GM19438 (cell line): ENCODE measurements at regions not wholly inside any gene's neighbourhood (a gene's known extent, or its start where the extent isn't known, plus 50 kb on each side); places are given as distances from the start of the nearest gene placed in this dataset.
A peak's percentile ranks its signal among the peaks of the same experiment; 100 is the strongest.
"Not testable (repeated sequence)": the region's sequence is repeated elsewhere in the genome, so short reads cannot be mapped to it uniquely, and the experiment has no call there.

Source experiments
- ATAC-seq: cut with Tn5 transposase; IDR thresholded peaks from one replicate; pipeline ENCODE4 v1.9.1; 2021; ENCODE audit warnings: low read depth; ENCODE audit not compliant: unreplicated experiment

GRCh38 chr12:126038434-126038833 is 973.2 kb downstream of the AACS start:
- no peak for ATAC-seq

- no peak for ATAC-seq
Measured at GRCh38 chr12:126040307-126040706, 975.1 kb downstream of the AACS start.

- no peak for ATAC-seq
Measured at GRCh38 chr12:126042286-126042685, 977.1 kb downstream of the AACS start.

GRCh38 chr12:126049501-126049900 is 984.3 kb downstream of the AACS start:
- ATAC-seq: not testable (repeated sequence)

GRCh38 chr12:126051611-126052107 is 986.4 kb downstream of the AACS start:
- no peak for ATAC-seq

GRCh38 chr12:126055521-126055920 is 990.3 kb downstream of the AACS start:
- no peak for ATAC-seq

- no peak for ATAC-seq
Measured at GRCh38 chr12:126061777-126062176, 996.5 kb downstream of the AACS start.

- no peak for ATAC-seq
Measured at GRCh38 chr12:126064028-126064427, 998.8 kb downstream of the AACS start.

- no peak for ATAC-seq
Measured at GRCh38 chr12:126067626-126068329, 1002.5 kb downstream of the AACS start.

GRCh38 chr12:126069549-126070165 is 1004.4 kb downstream of the AACS start:
- ATAC-seq: peak; percentile 72

GRCh38 chr12:126076515-126076914 is 1011.3 kb downstream of the AACS start:
- no peak for ATAC-seq

GRCh38 chr12:126083926-126084325 is 1018.7 kb downstream of the AACS start:
- no peak for ATAC-seq

- no peak for ATAC-seq
Measured at GRCh38 chr12:126084480-126084879, 1019.2 kb downstream of the AACS start.

- ATAC-seq: no peak
Measured at GRCh38 chr12:126086242-126086641, 1021.0 kb downstream of the AACS start.

GRCh38 chr12:126087692-126088091 is 1022.5 kb downstream of the AACS start:
- no peak for ATAC-seq

GRCh38 chr12:126093908-126094307 is 1028.7 kb downstream of the AACS start:
- no peak for ATAC-seq

- ATAC-seq: no peak
Measured at GRCh38 chr12:126095748-126096510, 1030.7 kb downstream of the AACS start.

GRCh38 chr12:126106706-126107105 is 1041.5 kb downstream of the AACS start:
- no peak for ATAC-seq

- ATAC-seq: no peak
Measured at GRCh38 chr12:126107659-126108058, 1042.4 kb downstream of the AACS start.

- ATAC-seq: no peak
Measured at GRCh38 chr12:126108247-126108646, 1043.0 kb downstream of the AACS start.

GRCh38 chr12:126112141-126112540 is 1046.9 kb downstream of the AACS start:
- no peak for ATAC-seq
